AML-193 (cell line): ENCODE measurements at regions not wholly inside any gene's neighbourhood (a gene's known extent, or its start where the extent isn't known, plus 50 kb on each side); places are given as distances from the start of the nearest gene placed in this dataset.
"Not testable (repeated sequence)": the region's sequence is repeated elsewhere in the genome, so short reads cannot be mapped to it uniquely, and the experiment has no call there.

Experiments
- DNase-seq, 2 experiments: peaks; one replicate each; lab custom pipeline; 2025; lab: John Stamatoyannopoulos, UW

- no peak for DNase-seq
Observed at GRCh38 chr11:106152013-106152412, 74.6 kb downstream of the AASDHPPT start.

GRCh38 chr11:106152824-106153223 is 75.4 kb downstream of the AASDHPPT start:
- no peak for DNase-seq

GRCh38 chr11:106156290-106156937 is 79.0 kb downstream of the AASDHPPT start:
- DNase-seq: peak; percentile 25 to 47

GRCh38 chr11:106158406-106158805 is 80.9 kb downstream of the AASDHPPT start:
- no peak for DNase-seq

- no peak for DNase-seq
Observed at GRCh38 chr11:106159836-106160235, 82.4 kb downstream of the AASDHPPT start.

GRCh38 chr11:106160494-106160893 is 83.0 kb downstream of the AASDHPPT start:
- DNase-seq: no peak

GRCh38 chr11:106161775-106162634 is 84.5 kb downstream of the AASDHPPT start:
- no peak for DNase-seq

- DNase-seq: no peak
Observed at GRCh38 chr11:106167085-106167484, 89.6 kb downstream of the AASDHPPT start.

- DNase-seq: no peak
Observed at GRCh38 chr11:106172386-106172991, 95.0 kb downstream of the AASDHPPT start.

GRCh38 chr11:106173291-106173690 is 95.8 kb downstream of the AASDHPPT start:
- DNase-seq: no peak

GRCh38 chr11:106174003-106174402 is 96.5 kb downstream of the AASDHPPT start:
- not testable (repeated sequence) for DNase-seq

GRCh38 chr11:106176817-106177216 is 99.4 kb downstream of the AASDHPPT start:
- DNase-seq: no peak

GRCh38 chr11:106177311-106177710 is 99.8 kb downstream of the AASDHPPT start:
- no peak for DNase-seq

- DNase-seq: no peak
Observed at GRCh38 chr11:106178361-106178760, 100.9 kb downstream of the AASDHPPT start.

- DNase-seq: no peak
Observed at GRCh38 chr11:106179048-106179447, 101.6 kb downstream of the AASDHPPT start.

- DNase-seq: no peak
Observed at GRCh38 chr11:106186630-106187029, 109.2 kb downstream of the AASDHPPT start.

- DNase-seq: no peak
Observed at GRCh38 chr11:106187860-106188456, 110.5 kb downstream of the AASDHPPT start.

GRCh38 chr11:106193956-106194355 is 116.5 kb downstream of the AASDHPPT start:
- no peak for DNase-seq

- no peak for DNase-seq
Observed at GRCh38 chr11:106197438-106197837, 120.0 kb downstream of the AASDHPPT start.

- DNase-seq: no peak
Observed at GRCh38 chr11:106202935-106203620, 125.6 kb downstream of the AASDHPPT start.

GRCh38 chr11:106208760-106209159 is 131.3 kb downstream of the AASDHPPT start:
- DNase-seq: no peak

GRCh38 chr11:106212081-106212480 is 134.6 kb downstream of the AASDHPPT start:
- DNase-seq: no peak
